GM23248 (cell line): ENCODE measurements at regions not wholly inside any gene's neighbourhood (a gene's known extent, or its start where the extent isn't known, plus 50 kb on each side); places are given as distances from the start of the nearest gene placed in this dataset.
"Not testable (repeated sequence)": the region's sequence is repeated elsewhere in the genome, so short reads cannot be mapped to it uniquely, and the experiment has no call there.

ENCODE experiments used
- DNase-seq: peaks from one replicate; pipeline ENCODE4 v3.0.0-alpha.2; 2015
- H2AFZ ChIP-seq: fragments of 200-600 bp; sonication (generic); 2 replicates; pipeline ENCODE4 v1.6.1; 2016; ENCODE audit warnings: antibody characterized with exemption
- H3F3A ChIP-seq: fragments of 200-600 bp; sonication (generic); 2 replicates; pipeline ENCODE4 v1.6.1; 2016; ENCODE audit warnings: mild to moderate bottlenecking, antibody characterized with exemption, mixed run types; ENCODE audit not compliant: insufficient read depth
- H3K27ac ChIP-seq: fragments of 200-600 bp; sonication (generic); 2 replicates; pipeline ENCODE4 v1.5.1; 2016; ENCODE audit warnings: mild to moderate bottlenecking
- H3K27me3 ChIP-seq: fragments of 200-600 bp; sonication (generic); replicated peaks from 2 replicates; pipeline ENCODE4 v1.6.1; 2016; ENCODE audit warnings: mild to moderate bottlenecking; ENCODE audit not compliant: insufficient read depth
- H3K36me3 ChIP-seq: fragments of 200-600 bp; sonication (generic); 2 replicates; pipeline ENCODE4 v1.6.1; 2016; ENCODE audit warnings: low read depth, mild to moderate bottlenecking
- H3K4me1 ChIP-seq: fragments of 200-600 bp; sonication (generic); 2 replicates; pipeline ENCODE4 v1.6.1; 2016; ENCODE audit warnings: mild to moderate bottlenecking; ENCODE audit not compliant: insufficient read depth
- H3K4me2 ChIP-seq: fragments of 200-600 bp; sonication (generic); one replicate; pipeline ENCODE4 v1.6.1; 2016; ENCODE audit warnings: mild to moderate bottlenecking; ENCODE audit not compliant: unreplicated experiment
- H3K4me3 ChIP-seq: fragments of 200-600 bp; sonication (generic); 2 replicates; pipeline ENCODE4 v1.5.1; 2016; ENCODE audit warnings: mild to moderate bottlenecking
- H3K79me2 ChIP-seq: fragments of 200-600 bp; sonication (generic); 2 replicates; pipeline ENCODE4 v1.6.1; 2016; ENCODE audit warnings: mild to moderate bottlenecking; ENCODE audit not compliant: insufficient read depth
- H3K9ac ChIP-seq: fragments of 200-600 bp; sonication (generic); 2 replicates; pipeline ENCODE4 v1.6.1; 2016; ENCODE audit warnings: mild to moderate bottlenecking
- H3K9me2 ChIP-seq: fragments of 200-600 bp; sonication (generic); 2 replicates; pipeline ENCODE4 v1.6.1; 2016; ENCODE audit warnings: mixed run types, mild to moderate bottlenecking, moderate library complexity; ENCODE audit not compliant: insufficient read depth
- H3K9me3 ChIP-seq: fragments of 200-600 bp; sonication (generic); one replicate; pipeline ENCODE4 v1.6.1; 2017; ENCODE audit warnings: low read depth
- H4K20me1 ChIP-seq: fragments of 200-600 bp; sonication (generic); 2 replicates; pipeline ENCODE4 v1.6.0; 2016; ENCODE audit not compliant: insufficient read depth
- EZH2 ChIP-seq: fragments of 200-600 bp; sonication (generic); IDR thresholded peaks from 2 replicates; pipeline ENCODE4 v1.6.1; 2018; ENCODE audit warnings: antibody characterized with exemption, mild to moderate bottlenecking; ENCODE audit not compliant: insufficient read depth, poor library complexity, severe bottlenecking
- EZH2phosphoT487 ChIP-seq: fragments of 200-600 bp; sonication (generic); IDR thresholded peaks from 2 replicates; pipeline ENCODE4 v1.6.1; 2018; ENCODE audit warnings: antibody characterized with exemption, moderate library complexity, mild to moderate bottlenecking, low read depth; ENCODE audit not compliant: insufficient read depth
- WGBS, 2 experiments: methylation state at CpG; one replicate each; pipeline ENCODE4 v1.1.6; 2015 to 2017; ENCODE audit warnings: low lambda C conversion rate in 2 of 2, low coverage in 1 of 2; ENCODE audit errors: missing lambda C conversion rate in 2 of 2; 5-methylcytosine and 5-hydroxymethylcytosine counted together
- in situ Hi-C: fragments of 300-500 bp; cut with MboI; formaldehyde crosslinking; loops from 2 replicates; pipeline ENCODE4 v1.15.0; 2020

GRCh38 chr1:71292203-71292602, 211.4 kb upstream of the ZRANB2 start:
- Histone ChIP-seq H3K27me3 (no peaks in the 10 kb centered on the region), H3K9me3 (no peaks in the 10 kb centered on the region), H3K4me2 (no peak overlapping the region), H3K79me2 (no peaks in the 10 kb centered on the region), H3K9ac (no peak overlapping the region), H3K9me2 (no peaks in the 10 kb centered on the region), H3K4me3 (no peak overlapping the region), H3K4me1 (peaks cover 21% of the 10 kb centered on the region), H3F3A (0 out of 2 replicates have a peak, but pooled peaks cover 5% of the 10 kb centered on the region), H4K20me1 (no peaks in the 10 kb centered on the region), H3K36me3 (no peaks in the 10 kb centered on the region), H3K27ac (no peak overlapping the region), H2AFZ (no peak overlapping the region)
- TF ChIP-seq EZH2 = no peak
- TF ChIP-seq EZH2phosphoT487 = no peak
- in situ Hi-C loops = no loop called here
- DNase-seq = no peak
- 82 to 95% methylated on average over 2 of the region's 2 CpGs for WGBS, 2 experiments

- H3K27ac ChIP-seq, H3K9me2 ChIP-seq, H3K36me3 ChIP-seq, H3K9me3 ChIP-seq, H3K4me2 ChIP-seq, H3F3A ChIP-seq, DNase-seq, H2AFZ ChIP-seq, H3K4me3 ChIP-seq, H3K27me3 ChIP-seq, H3K79me2 ChIP-seq, in situ Hi-C loops, H4K20me1 ChIP-seq, H3K9ac ChIP-seq: not testable (repeated sequence)
- peaks cover 17% of the 10 kb centered on the region for H3K4me1 ChIP-seq
- WGBS, 2 experiments = 79 to 83% methylated on average over 6 of the region's 6 CpGs
These were observed 209.8 kb upstream of the ZRANB2 start for GRCh38 chr1:71290506-71291237.

- TF ChIP-seq EZH2phosphoT487 (no peak), EZH2 (no peak)
- Histone ChIP-seq H3K36me3 (no peaks in the 10 kb centered on the region), H3K9ac (no peak overlapping the region), H3K9me3 (no peaks in the 10 kb centered on the region), H3K79me2 (no peaks in the 10 kb centered on the region), H3K27me3 (no peaks in the 10 kb centered on the region), H3K9me2 (no peaks in the 10 kb centered on the region), H3K4me3 (no peak overlapping the region), H3F3A (no peaks in the 10 kb centered on the region), H2AFZ (no peak overlapping the region), H3K4me1 (no peaks in the 10 kb centered on the region), H3K27ac (no peak overlapping the region), H4K20me1 (no peaks in the 10 kb centered on the region), H3K4me2 (no peak overlapping the region)
- 48 to 57% methylated on average over 1 of the region's 1 CpG for WGBS, 2 experiments
- DNase-seq = no peak
- in situ Hi-C loops = no loop called here
These were observed 204.7 kb upstream of the ZRANB2 start for GRCh38 chr1:71285529-71285928.

- H3K27me3 ChIP-seq = no peaks in the 10 kb centered on the region
- H3K4me2 ChIP-seq = no peak overlapping the region
- in situ Hi-C loops = no loop called here
- no peaks in the 10 kb centered on the region for H3F3A ChIP-seq
- TF ChIP-seq EZH2phosphoT487 = no peak
- TF ChIP-seq EZH2 = no peak
- H3K9me2 ChIP-seq = peaks cover 3% of the 10 kb centered on the region; the same call in 1 of the 2 replicates
- no peak overlapping the region for H3K4me3 ChIP-seq
- H3K36me3 ChIP-seq = no peaks in the 10 kb centered on the region
- no peak overlapping the region for H3K9ac ChIP-seq
- H3K27ac ChIP-seq = no peak overlapping the region
- H3K4me1 ChIP-seq = peaks cover 7% of the 10 kb centered on the region
- no peaks in the 10 kb centered on the region for H3K79me2 ChIP-seq
- H2AFZ ChIP-seq = no peak overlapping the region
- H4K20me1 ChIP-seq = no peaks in the 10 kb centered on the region
- no peaks in the 10 kb centered on the region for H3K9me3 ChIP-seq
- DNase-seq = peak; percentile 23
These were observed 195.6 kb upstream of the ZRANB2 start for GRCh38 chr1:71276466-71276865.

GRCh38 chr1:71273334-71273733, 192.5 kb upstream of the ZRANB2 start:
- H3K4me2 ChIP-seq = peak overlapping the region; percentile 58
- no peak overlapping the region for H3K27ac ChIP-seq
- H3K27me3 ChIP-seq = no peaks in the 10 kb centered on the region
- TF ChIP-seq EZH2phosphoT487 (no peak), EZH2 (no peak)
- H3K79me2 ChIP-seq = no peaks in the 10 kb centered on the region
- H4K20me1 ChIP-seq = no peaks in the 10 kb centered on the region
- in situ Hi-C loops = no loop called here
- H2AFZ ChIP-seq = no peak overlapping the region
- no peaks in the 10 kb centered on the region for H3K9me3 ChIP-seq
- no peak overlapping the region for H3K4me3 ChIP-seq
- WGBS, 2 experiments = 8 to 9% methylated on average over 5 of the region's 6 CpGs
- H3K4me1 ChIP-seq = peaks cover 8% of the 10 kb centered on the region
- no peaks in the 10 kb centered on the region for H3F3A ChIP-seq
- H3K36me3 ChIP-seq = no peaks in the 10 kb centered on the region
- DNase-seq = peak; percentile 65
- H3K9me2 ChIP-seq = peaks cover 3% of the 10 kb centered on the region; the same call in 1 of the 2 replicates
- H3K9ac ChIP-seq = no peak overlapping the region
